K562 (cell line): ENCODE measurements at regions not wholly inside any gene's neighbourhood (a gene's known extent, or its start where the extent isn't known, plus 50 kb on each side); places are given as distances from the start of the nearest gene placed in this dataset.

Source experiments
- ATF3 ChIP-seq, 2 experiments: fragments of 450-650 bp in 1 of 2; sonication (generic) in 1 of 2; formaldehyde crosslinking in 1 of 2; IDR thresholded peaks in 1 of 2; conservative IDR thresholded peaks in 1 of 2; 2 replicates each; pipeline versions ENCODE4 v1.6.1 to v1.8.1; 2016 to 2023; ENCODE audit warnings: mild to moderate bottlenecking in 2 of 2, moderate library complexity in 2 of 2, inconsistent platforms in 1 of 2, missing genetic modification reagents in 1 of 2
- CREB1 ChIP-seq, 2 experiments: sonication (generic) in 1 of 2; formaldehyde crosslinking in 1 of 2; IDR thresholded peaks; 2 replicates each; pipeline versions ENCODE4 v1.6.1 to v1.8.0; 2012 to 2022; ENCODE audit warnings: inconsistent platforms in 1 of 2, mild to moderate bottlenecking in 1 of 2, missing genetic modification reagents in 1 of 2, moderate library complexity in 1 of 2
- ELF1 ChIP-seq: fragments of 200-800 bp; sonication (Bioruptor generic); IDR thresholded peaks from 2 replicates; pipeline ENCODE4 v1.6.1; 2016; ENCODE audit warnings: missing genetic modification characterization, missing compliant biosample characterization
- EZH2 ChIP-seq: IDR thresholded peaks from 2 replicates; pipeline ENCODE4 v1.6.1; 2012; ENCODE audit warnings: low read depth, mild to moderate bottlenecking, inconsistent platforms, low read length, borderline replicate concordance
- JUN ChIP-seq, 2 experiments: sonication (generic) in 1 of 2; formaldehyde crosslinking in 1 of 2; IDR thresholded peaks; 2 replicates each; pipeline versions ENCODE4 v1.6.1 to v1.8.0; 2012 to 2022; ENCODE audit warnings: borderline replicate concordance in 2 of 2, mild to moderate bottlenecking in 2 of 2, improper control_type of control experiment in 1 of 2, low read depth in 1 of 2, low read length in 1 of 2, missing genetic modification reagents in 1 of 2
- RCOR1 ChIP-seq, 2 experiments: IDR thresholded peaks; 2 replicates each; pipeline ENCODE4 v1.6.1; 2012; ENCODE audit warnings: low read depth in 2 of 2, low read length in 2 of 2, borderline replicate concordance in 1 of 2, improper control_type of control experiment in 1 of 2
- RFX5 ChIP-seq: IDR thresholded peaks from 2 replicates; pipeline ENCODE4 v1.6.1; 2011; ENCODE audit warnings: low read depth, mild to moderate bottlenecking, improper control_type of control experiment, low read length
- SRSF7 ChIP-seq: fragments of 200-400 bp; formaldehyde crosslinking; optimal IDR thresholded peaks from 2 replicates; pipeline ENCODE3; 2017; ENCODE audit warnings: mild to moderate bottlenecking, low read depth, low read length
- TRIM28 ChIP-seq: fragments of 450-650 bp; IDR thresholded peaks from 2 replicates; pipeline ENCODE4 v1.6.1; 2017
- ZFP36 ChIP-seq: fragments of 150-350 bp; IDR thresholded peaks from 2 replicates; pipeline ENCODE4 v1.6.1; 2018; ENCODE audit warnings: low read length, low read depth; ENCODE audit not compliant: partially characterized antibody
- ZNF184 ChIP-seq: sonication (generic); formaldehyde crosslinking; IDR thresholded peaks from 2 replicates; pipeline ENCODE4 v1.5.0; 2020; ENCODE audit warnings: missing genetic modification reagents
- ZNF449 ChIP-seq: fragments of 250-450 bp; sonication (Bioruptor Pico); IDR thresholded peaks from 2 replicates; pipeline ENCODE4 v1.8.0; 2022; ENCODE audit warnings: moderate library complexity, mild to moderate bottlenecking, inconsistent platforms
- ZSCAN29 ChIP-seq: fragments of 450-650 bp; IDR thresholded peaks from 2 replicates; pipeline ENCODE4 v1.6.1; 2017

GRCh38 chr2:58968885-58969284, 727.8 kb upstream of the FANCL start:
- TF ChIP-seq CREB1 (IDR thresholded peaks at IDR 0.05) (no peak), CREB1 (CRISPR knock-in tag; IDR thresholded peaks at IDR 0.05) (no peak), ZFP36 (no peak), ELF1 (no peak), EZH2 (no peak), ZNF184 (CRISPR knock-in tag) (no peak), ZSCAN29 (no peak), ATF3 (IDR thresholded peaks at IDR 0.05) (no peak), ATF3 (CRISPR knock-in tag; conservative IDR thresholded peaks at IDR 0.05) (no peak), RFX5 (no peak), TRIM28 (no peak), JUN (IDR thresholded peaks at IDR 0.05; ENCODE audit: borderline replicate concordance, low read depth, low read length) (no peak), JUN (CRISPR knock-in tag; IDR thresholded peaks at IDR 0.05; ENCODE audit: borderline replicate concordance) (no peak), RCOR1 (IDR thresholded peaks at IDR 0.05; ENCODE audit: borderline replicate concordance in 1 of 2, low read depth in 2 of 2, low read length in 2 of 2) (no peak), ZNF449 (CRISPR knock-in tag) (no peak), SRSF7 (no peak)
